NCI-H187 (cell line): ENCODE measurements at regions not wholly inside any gene's neighbourhood (a gene's known extent, or its start where the extent isn't known, plus 50 kb on each side); places are given as distances from the start of the nearest gene placed in this dataset.
"Not testable (repeated sequence)": the region's sequence is repeated elsewhere in the genome, so short reads cannot be mapped to it uniquely, and the experiment has no call there.

ENCODE experiments used
- DNase-seq, 2 experiments: peaks; one replicate each; lab custom pipeline; 2025; lab: John Stamatoyannopoulos, UW

DNA sequence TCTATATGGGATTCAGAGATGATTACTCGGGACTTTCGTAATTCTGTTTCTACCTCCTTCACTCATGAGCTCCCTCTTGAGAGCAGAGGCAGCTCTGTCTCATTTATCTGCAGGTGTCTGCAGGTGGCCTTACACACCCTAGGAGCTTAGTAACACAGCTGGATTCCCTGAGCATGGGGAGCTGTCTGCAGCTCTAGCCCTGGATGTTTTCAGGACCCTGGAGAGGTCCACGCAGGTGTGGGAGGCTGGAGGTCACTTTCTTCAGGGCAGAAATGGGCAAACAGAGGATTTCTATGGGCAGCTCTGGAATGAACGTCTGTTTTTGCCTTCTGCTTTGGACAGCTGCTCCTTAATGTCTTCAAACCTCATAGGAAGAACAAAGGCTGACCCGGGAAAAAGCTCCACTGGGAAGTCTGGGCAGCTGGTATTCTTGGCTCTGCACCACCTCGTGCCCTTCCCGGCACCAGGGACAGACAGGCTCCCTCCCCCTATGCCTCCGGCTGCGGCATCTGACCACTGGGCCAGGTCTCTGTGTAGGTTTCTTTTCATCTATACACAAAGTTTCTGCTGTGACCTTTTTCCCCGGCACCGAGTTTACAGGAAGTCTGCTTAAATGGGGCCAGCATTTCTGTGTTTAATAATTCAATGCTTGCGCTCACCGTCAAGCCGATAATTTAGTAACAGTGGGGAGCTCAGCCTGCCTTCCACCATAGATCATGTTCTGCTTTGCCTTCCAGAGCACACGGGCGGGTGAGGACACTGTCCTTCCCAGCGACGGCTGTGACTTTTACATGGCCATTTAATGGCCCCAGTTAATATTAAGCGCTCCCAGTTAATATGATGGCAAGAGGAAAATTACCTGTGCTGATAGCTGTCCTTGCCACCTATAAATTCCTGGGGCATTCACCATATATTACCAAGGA, 320.2 kb upstream of the SFSWAP start:
- DNase-seq, result no peak

DNA sequence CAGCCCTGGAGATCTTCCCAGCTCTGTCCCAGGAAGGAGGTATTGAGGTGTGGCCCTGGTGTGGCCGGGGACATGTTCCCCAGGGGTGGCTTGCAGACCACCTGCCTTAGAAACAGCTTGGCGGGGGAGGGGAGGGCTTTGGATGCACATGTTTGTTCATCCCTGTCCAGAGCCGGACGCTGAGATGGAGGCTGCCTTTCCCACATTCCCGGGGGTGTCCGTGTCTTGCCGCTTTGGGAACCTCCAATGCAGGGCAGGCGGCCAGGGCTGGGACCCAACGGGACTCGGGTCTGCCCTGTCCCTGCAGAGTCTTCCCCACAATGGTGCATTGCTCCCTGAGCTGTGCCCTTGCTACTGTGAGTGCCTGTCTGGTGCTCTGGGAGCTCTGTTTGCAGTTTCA, 319.5 kb upstream of the SFSWAP start:
- no peak for DNase-seq

DNA sequence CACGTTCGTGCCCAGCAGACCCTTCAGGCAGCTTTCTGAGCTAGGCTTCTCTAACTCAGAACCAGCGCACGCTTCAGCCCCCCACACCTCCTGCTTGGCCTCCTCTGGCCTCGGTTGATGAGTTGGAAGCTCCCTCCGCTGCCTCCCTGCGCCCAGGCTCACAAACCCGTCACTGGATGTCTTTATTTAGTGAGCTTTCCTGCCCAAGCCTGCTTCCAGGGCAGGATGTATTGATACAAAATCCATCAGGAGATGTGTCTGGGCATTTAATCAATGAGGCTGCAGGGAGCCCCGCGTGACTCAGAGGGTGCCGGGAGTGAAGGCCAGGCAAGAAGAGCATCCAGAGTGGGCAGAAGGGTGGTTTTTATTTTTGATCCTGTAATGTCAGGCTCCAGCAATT, 316.1 kb upstream of the SFSWAP start:
- not testable (repeated sequence) for DNase-seq

DNA sequence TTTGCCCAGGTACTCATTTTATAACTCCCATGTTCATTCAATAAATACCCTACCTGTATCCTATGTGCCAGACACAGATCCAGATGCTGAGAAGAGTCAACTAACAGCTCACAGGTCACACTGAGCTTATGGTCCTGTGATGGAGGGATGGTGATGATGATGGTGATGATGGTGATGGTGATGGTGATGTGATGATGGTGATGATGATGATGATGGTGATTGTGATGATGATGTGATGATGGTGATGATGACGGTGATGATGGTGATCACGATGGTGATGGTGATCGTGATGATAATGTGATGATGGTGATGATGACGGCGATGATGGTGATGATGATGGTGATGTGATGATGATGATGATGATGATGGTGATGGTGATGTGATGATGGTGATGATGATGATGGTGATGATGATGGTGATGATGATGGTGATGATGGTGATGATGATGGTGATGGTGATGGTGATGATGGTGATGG, 315.6 kb upstream of the SFSWAP start:
- DNase-seq, result not testable (repeated sequence)

DNA sequence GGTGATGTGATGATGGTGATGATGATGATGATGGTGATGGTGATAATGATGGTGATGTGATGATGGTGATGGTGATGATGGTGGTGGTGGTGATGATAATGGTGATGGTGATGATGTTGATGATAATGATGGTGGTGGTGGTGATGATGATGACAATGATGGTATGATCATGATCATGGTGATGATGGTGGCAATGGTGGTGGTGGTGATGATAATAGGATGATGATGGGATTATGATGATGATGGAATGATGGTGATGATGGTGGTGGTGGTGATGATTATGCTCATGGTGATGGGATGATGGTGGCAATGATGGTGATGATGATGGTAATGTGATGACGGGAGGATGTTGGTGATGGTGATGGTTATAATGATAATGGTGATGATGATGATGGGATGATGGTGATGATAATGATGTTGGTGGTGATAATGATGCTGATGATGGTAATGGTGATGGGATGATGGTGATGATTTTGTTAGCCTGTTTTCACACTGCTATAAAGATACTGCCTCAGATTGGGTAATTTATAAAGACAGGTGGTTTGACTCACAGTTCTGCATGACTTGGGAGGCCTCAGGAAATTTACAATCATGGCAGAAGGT, 314.8 kb upstream of the SFSWAP start:
- no peak for DNase-seq

DNA sequence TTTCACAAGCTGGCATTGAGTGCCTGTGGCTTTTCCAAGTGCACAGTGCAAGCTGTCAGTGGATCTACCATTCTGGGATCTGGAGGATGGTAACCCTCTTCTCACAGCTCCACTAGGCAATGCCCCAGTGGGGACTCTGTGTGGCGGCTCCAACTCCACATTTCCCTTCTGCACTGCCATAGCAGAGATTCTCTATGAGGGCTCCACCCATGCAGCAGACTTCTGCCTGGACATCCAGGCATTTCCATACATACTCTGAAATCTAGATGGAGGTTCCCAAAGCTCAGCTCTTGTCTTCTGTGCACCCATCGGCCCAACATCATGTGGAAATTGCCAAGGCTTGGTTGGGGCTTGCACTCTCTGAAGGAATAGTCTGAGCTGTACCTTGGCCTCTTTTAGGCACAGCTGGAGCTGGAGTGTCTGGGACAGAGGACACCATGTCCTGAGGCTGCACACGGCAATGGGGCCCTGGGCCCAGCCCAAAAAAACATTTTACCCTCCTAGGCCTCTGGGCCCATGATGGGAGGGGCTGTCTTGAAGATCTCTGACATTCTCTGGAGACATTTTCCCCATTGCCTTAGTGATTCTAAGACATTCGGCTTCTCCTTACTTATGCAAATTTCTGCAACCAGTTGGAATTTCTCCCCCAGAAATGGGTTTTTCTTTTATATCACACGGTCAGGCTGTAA, 313.3 kb upstream of the SFSWAP start:
- DNase-seq, result no peak

DNA sequence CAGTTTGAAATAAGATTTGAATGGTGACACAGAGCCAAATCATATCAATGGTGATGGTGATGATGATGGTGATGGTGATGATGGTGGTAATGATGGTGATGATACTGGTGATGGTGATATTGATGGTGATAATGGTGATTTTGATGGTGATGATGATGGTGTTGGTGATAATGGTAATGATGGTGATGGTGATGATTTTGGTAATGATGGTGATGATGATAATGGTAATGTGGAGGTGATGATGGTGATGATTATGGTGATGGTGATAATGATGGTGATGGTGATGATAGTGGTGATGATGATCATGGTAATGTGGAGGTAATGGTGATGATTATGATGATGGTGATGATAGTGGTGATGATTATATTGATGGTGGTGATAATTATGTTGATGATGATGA, 311.9 kb upstream of the SFSWAP start:
- DNase-seq, result no peak

DNA sequence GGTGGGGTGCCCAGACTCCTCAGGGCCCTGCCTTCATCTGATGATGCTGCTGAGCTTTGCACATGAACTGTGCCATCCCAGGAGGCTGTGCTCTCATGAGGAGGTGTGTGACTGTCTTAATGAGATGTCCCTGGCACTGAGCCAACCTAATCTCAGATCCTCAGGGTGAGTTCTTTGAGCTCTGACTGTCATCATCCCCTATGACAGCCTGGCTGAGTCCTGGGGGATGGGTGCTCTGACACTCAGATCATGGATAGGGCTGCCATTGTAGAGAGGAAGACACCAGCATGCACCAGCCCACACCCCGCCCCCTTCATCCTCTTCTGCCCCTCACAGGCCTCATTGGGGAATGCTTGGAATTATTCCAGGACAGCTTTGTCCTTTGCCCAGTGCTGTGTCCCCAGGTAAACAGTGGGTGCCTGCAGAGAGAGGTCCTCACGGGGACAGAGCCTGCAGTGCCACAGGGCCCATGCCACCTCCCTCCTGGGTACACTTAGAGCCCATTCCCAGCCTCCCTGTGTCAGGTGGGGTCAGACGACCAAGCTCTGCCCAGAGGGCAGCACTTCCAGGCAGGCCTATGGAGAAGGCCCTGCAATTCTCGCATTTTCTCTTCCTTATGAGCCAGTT, 310.1 kb upstream of the SFSWAP start:
- DNase-seq, result not testable (repeated sequence)

DNA sequence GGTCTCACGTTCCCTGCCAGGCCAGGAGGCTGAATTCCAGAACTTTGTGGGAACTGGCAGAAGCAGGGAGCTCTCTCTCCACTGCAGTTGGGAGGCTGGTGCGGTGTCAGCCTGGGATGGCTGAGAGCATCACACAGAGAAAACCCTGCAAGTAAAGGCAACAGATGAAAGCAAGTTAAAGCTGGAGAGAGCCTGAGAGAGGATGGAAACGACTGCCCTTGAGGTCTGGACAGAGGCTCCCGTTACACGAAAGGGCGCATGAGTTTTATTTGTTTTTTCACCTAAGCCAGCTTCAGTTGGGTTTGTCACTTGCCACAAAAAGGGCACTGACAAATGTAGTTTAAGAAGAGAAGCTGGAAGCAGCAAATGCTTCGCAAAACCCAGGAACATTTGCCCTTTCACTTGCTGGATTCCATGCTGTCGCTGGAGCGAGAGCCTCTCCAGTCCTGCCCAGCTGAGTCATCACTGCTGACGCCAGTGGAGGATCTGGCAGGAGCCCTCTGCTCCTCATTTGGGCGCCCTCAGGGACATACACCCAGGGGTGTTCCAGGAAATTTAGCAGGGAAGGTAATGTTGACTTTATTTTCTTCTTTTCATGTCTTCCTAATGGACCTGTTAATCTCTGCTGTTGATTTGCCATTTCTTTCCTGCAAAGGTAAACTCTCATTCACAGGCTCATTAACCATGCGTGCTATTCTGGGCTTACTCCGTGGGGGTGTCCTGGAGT, 308.8 kb upstream of the SFSWAP start:
- not testable (repeated sequence) for DNase-seq

DNA sequence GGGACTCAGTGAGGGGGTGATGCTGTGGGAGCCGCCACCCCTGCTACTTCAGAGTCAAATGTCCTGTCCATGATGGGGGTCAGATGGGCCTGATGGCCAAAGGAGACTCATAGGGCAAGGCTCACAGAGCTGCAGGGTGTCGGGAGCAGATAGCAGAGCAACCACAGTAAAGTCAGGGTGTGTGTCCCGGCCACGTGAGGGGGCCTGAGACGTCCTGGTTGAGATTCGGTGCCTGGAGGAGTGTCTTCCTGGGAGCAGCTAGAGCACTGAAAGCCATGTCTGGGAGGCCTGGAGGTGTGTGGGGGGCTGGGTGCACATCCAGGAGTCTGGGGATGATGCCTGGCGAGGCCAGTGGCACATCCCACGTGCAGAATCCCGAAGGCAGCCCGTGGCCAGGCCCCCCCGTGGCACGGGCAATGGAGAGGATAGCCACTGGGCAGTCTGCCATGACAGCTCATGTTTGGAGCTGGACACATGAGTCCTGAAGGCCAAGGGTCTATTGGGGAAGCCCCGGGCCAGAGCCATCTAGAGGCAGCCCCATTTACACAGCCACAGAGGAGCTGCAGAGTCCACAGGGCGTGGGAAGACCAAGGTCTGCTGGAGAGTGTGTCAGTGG, 308.0 kb upstream of the SFSWAP start:
- no peak for DNase-seq

DNA sequence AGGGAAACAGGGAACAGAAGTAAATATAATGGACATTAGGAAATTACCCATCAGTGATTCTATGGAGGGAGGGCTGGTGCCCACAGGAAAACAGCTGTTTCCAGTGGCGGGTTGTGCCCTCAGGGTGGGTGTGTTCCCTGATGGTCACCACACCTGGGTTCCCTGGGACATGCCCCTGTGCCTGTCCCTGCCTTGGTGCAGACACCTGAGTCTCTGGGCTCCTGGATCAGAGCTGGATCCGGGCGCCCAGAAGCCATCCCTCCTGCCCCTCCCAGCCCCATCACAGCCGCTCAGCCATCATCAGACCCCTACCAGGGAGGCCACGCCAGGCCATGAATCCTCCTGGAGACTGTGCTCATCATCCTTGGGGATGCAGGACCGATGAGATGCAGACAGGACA, 307.2 kb upstream of the SFSWAP start:
- DNase-seq, result no peak

DNA sequence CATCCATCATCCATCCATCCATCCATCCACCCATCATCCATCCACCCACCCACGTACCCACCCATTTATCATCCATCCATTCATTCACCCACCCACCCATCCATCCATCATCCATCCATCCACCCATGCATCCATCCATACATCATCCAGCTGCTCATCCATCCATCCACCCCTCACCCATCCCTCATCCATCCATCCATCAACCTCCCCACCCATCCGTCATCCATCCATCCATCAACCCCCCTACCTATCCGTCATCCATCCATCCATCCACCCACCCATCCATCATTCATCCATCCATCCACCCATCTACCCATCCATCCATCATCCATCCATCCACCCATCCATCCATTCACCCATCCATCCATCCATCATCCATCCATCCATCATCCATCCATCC, 306.2 kb upstream of the SFSWAP start:
- DNase-seq, result no peak

DNA sequence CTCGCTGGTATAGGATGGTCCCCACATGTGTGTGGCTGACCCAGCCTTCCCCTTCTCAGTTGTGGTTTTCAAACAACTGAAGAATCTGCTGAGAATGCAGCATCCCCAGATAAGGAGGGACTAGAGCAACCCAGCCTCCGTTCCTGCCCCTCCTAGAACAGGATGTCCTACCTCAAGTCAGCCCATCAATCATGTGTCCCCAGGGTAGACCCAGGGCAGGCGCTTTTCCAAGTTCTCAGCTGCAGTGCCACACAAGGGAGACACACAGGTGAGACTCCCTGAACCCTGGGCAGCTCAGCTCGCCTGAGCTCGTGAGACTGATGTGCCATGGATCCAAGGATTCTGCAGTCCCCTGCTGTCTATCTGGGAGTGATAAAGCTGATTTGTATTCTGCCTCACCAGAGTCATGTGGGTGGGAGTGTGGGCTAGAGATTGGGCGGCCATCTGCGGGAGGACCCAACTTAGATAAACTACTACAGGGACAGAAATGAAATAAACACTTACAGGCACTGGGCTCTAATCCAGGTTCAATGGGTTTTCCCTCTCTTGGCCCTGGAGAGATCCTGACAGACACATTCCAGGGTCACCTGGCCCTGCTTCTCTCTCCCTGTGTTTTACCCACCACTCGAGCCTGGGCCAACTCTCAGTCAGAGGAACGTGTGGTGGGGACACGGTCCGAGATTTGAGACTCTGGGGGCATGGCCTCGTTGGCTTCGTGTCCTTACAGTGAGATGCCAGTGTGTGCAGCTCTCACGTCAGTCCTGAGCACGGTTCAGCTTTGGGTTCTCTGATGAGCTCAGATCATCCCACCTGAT, 303.5 kb upstream of the SFSWAP start:
- DNase-seq, result no peak

DNA sequence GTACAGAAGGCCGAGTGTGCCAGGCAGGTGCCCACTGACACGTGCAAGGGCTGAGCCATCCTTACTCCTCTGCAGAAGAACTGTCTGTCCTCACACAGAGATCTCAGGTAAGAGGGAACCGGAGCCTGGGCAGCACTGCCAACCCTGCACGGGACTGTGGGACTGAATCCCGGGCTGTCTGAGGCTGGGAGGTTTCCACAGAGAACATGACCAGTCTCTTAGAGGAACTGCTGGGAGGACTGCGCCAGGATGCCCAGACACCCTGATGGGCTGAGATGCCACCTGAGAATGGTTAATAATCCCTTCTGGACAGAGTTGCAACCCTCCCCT, 302.9 kb upstream of the SFSWAP start:
- DNase-seq, result no peak

DNA sequence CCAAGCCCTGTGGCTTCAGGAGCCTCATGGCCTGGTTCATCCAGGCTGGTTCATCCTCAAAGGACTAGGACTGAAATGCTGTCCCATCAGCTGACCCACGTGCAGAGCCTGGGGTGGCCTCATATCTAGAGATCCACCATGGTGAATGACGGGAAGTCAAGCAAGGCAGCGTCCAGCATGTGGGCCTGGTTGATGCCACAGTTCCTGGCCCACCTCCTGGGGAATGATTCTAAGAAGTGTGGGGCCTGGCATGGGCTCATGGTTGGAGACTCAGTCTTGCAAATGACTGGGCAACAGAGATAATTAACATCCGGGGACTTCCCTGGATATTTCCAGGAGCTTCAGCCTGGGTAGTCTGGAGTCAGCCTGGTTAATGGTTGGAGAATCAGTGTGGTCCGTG, 302.4 kb upstream of the SFSWAP start:
- DNase-seq, result no peak

DNA sequence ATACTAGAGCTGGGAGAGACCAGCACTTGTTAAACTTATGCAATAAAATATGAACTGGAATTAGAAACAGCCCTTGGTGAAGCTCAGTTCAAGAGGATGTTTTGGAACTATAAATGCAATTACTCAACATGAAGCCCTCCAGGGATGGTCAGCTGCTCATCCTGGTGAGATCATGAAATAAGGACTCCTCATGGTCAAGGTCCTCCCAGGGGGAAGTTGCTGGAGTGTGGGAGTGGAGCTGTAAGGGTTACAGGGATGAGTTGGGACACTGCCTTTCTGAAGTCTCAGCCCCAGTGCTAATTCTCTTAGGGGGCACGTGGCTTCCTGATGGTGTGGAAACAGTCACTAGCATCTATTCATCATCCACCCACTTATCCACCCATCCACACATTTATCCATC, 301.7 kb upstream of the SFSWAP start:
- DNase-seq, result no peak

DNA sequence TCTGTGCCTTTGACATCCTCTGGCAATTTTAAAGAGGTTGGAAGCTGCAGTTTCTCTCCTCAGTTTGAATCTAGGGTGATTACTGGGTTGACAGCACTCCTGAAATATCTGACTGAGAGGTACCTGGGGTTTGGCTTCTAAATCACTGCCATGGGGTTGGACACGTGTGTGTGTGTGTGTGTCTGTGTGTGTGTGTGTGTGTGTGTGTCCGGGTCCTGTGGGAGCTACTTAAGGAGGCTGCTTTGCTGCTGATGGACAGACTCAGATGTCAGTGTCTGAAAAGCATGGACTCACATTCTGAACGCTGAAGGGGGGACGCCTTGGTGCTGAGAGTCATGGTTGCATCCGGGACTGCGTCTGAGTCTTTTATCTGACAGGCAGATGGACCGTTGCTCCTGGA, 299.1 kb upstream of the SFSWAP start:
- not testable (repeated sequence) for DNase-seq

DNA sequence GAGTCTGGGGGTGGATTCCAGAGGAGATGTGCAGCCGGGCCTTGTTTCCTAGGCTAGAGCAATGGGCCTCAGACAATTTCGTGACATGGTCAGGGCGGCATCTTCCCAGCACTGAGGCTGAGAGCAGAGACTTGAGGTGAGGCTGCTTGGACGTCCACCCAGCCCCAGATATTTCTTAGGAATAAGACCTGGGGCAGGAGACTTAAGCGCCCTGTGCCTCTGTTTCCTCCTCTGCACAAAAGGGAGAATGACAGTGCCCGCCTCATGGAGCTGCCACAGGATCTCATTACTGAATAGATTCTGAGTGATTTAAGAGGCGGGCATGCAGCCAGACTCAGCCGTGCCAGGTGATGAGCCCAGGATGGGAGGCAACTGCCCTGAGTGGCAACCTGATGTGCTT, 297.9 kb upstream of the SFSWAP start:
- DNase-seq, result no peak

DNA sequence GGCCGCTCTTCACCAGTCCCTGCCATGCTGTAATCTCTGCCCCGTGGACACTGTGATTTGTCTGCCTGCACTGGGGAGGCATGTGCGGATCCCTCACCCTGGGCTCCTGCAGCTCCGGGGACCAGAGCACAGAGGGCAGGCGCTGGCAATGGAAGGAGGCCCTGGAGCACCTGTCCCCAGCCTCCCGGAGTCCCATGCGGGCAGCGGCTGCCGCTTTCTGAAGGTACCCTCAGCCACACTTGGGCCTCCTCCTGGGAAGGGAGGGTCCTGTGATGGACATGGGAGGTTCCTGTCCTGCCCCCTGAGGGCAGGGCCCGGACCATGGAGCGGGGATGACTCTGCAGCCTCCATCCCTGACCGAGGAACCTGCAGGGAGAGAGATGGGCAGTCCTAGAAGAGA, 297.4 kb upstream of the SFSWAP start:
- no peak for DNase-seq

DNA sequence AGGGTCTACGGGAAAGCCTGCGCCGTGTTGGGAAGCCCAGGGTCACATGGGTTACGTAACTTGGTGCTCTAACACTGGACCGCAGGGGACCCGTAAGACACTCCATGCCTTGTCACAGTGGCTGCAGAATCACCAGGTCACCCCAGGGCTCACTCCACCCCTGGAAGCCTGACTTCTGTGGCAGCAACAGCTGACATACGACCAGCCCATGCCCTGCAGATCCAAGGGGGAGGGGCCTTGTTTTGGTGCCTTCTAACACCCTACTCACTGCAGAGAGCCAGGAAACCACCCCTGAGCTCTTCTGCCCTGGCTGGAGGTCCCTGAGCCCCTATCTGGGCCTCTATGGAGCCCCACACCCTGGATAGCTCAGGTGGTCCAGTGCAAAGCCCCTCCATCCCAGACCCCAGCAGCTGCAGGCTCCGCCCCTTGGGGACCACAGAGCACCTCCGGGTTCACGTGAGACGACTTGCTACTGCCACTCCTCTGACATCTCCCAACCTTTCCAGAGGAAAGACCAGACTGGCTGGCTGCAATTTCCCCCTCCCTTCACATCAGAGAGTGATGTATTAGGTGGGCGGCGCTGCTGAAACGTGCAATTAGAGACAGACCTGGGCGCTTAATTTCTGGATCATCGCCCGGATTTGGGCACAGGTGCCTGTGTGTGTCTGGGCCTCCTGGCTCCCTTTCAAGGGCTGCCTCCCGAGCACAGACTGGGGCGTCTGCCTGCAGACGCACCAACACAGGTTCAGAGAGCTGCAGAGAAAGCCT, 296.6 kb upstream of the SFSWAP start:
- DNase-seq, result not testable (repeated sequence)
